HG03571 (cell line): ENCODE measurements at regions not wholly inside any gene's neighbourhood (a gene's known extent, or its start where the extent isn't known, plus 50 kb on each side); places are given as distances from the start of the nearest gene placed in this dataset.
"Not testable (repeated sequence)": the region's sequence is repeated elsewhere in the genome, so short reads cannot be mapped to it uniquely, and the experiment has no call there.

Experiments used
- ATAC-seq: cut with Tn5 transposase; IDR thresholded peaks from one replicate; pipeline ENCODE4 v1.9.1; 2021; ENCODE audit not compliant: unreplicated experiment

DNA sequence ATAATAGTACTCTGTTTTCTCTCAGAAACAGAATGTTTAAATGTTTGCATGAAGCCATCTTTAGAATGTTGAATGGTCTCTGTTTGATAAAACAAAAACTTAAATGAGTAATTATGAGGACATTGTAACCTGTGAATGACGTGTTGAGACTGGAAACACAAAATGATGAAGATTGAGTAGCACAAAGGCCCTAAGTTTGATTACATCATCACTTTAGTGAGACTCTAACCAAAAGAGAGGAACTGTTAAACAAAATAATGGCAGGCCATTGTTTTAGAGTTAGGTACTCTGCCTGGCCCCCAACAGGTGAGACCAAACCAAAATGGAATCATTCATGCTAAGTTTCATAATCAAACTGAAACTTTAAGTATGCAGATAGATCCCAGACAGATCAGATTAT is 1561.7 kb upstream of the SLC39A10 start:
- ATAC-seq = no peak

DNA sequence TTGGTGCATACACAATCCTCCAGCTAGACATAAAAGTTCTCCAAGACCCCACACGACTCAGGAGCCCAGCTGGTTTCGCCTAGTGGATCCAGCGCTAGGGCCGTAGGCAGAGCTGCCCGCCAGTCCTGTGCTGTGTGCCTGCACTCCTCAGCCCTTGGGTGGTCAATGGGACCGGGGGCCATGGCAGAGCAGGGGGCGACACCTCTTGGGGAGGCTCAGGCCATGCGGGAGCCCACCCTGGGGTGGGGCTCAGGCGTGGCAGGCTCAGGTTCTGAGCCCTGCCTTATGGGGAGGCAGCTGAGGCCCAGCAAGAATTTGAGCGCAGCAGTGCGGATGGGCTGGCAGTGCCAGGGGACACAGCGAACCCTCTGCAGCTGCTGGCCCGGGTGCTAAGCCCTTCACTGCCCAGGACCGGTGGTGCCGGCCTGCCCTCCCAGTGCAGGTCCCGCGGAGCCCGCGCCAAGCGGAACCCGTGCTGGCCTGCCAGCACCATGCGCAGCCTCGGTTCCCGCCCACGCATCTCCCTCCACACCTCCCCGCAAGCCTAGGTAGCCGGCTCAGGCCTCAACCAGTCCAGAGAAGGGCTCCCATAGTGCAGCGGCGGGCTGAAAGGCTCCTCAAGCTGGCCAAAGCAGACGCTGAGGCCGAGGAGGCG is 1566.6 kb upstream of the SLC39A10 start:
- no peak for ATAC-seq

GRCh38 chr2:194087089-194087958 is 1569.7 kb upstream of the SLC39A10 start:
- no peak for ATAC-seq

DNA sequence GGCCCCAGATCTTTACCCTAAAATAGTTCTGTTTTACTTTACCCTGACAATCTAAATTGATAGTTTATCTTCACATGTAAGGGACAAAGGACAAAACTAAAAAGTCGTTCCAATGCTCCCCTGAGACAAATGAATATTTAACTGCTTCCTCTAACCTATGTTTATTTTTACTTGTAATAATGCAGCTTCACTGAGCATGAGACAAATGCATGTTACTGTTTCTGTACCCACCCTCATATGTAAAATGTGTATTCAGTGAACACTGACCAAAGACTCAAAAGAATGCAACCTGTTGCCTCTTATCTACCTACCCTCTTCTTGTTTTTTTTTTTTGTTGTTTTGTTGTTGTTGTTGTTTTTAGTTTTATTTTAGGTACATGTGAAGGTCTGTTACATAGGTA is 1570.9 kb upstream of the SLC39A10 start:
- ATAC-seq = no peak

GRCh38 chr2:194079989-194080388 is 1577.0 kb upstream of the SLC39A10 start:
- ATAC-seq = no peak

- no peak for ATAC-seq
Measured at GRCh38 chr2:194077366-194077765, 1579.7 kb upstream of the SLC39A10 start.

DNA sequence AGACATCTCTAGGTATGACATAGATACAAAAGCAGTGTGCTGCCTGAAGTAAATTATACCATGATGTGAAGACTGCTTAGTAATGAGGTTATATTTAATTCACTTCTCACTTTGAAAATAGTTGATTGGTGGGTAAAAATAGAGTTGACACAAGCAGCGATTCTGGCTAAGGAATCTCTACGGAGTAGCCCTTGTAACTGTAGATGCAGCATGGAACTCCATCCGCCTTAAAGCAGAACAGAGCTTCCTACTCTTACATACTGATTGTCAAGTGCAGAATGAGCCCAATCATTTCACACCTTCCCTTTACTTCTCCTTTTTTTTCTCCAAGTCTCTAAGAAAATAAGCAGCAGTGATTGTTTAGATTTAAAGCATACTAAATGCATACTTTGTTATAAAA is 1594.6 kb upstream of the SLC39A10 start:
- ATAC-seq = no peak

- no peak for ATAC-seq
Measured at GRCh38 chr2:194060269-194060668, 1596.8 kb upstream of the SLC39A10 start.

DNA sequence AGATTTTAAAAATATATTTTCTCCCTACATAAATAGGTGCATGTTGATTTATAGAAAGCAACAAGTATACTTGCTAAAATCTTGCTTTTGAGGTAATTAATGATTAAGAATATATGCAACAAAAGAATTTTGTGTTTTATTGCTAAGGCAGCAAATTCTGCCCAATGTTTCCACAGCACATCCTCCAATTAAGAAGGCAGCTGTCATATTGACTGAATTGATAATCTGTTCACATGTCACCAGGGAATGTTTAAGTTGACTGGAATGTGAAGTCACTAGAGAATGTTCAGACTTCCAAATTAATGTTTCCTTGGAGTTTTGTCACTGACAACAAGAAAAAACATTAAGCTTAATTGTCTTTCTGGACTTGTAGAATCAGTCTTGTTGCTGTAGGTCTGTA is 1602.7 kb upstream of the SLC39A10 start:
- ATAC-seq = no peak

GRCh38 chr2:194044321-194044720 is 1612.7 kb upstream of the SLC39A10 start:
- no peak for ATAC-seq

DNA sequence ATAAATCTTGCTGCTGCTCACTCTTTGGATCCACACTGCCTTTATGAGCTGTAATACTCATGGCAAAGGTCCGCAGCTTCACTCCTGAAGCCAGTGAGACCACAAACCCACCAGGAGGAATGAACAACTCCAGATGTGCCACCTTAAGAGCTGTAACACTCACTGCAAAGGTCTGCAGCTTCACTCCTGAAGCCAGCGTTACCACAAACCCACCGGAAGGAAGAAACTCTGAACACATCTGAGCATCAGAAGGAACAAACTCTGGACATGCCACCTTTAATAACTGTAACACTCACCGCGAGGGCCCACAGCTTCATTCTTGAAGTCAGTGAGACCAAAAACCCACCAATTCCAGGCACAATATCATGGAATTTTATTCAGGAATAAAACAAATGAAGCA is 1635.9 kb upstream of the SLC39A10 start:
- not testable (repeated sequence) for ATAC-seq

GRCh38 chr2:194020155-194020554 is 1636.9 kb upstream of the SLC39A10 start:
- ATAC-seq = no peak

DNA sequence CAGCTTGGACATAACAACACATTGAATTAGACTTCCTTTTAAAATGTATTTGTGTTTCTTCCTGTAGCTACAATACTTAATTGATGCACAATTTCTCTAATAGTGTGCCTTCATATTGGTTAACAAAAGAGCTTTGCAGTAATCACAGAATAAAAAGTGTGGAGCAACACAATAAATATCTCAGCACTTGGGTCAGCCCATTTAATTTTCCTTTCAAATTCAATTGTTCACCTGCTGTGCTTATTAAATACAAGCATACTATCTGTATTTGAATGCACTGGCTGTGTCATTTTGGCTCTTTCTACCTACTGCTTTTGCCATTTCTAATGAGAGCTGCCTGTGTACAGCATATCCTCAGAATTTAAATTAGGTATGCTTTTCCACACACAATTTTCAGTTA is 1641.3 kb upstream of the SLC39A10 start:
- no peak for ATAC-seq

DNA sequence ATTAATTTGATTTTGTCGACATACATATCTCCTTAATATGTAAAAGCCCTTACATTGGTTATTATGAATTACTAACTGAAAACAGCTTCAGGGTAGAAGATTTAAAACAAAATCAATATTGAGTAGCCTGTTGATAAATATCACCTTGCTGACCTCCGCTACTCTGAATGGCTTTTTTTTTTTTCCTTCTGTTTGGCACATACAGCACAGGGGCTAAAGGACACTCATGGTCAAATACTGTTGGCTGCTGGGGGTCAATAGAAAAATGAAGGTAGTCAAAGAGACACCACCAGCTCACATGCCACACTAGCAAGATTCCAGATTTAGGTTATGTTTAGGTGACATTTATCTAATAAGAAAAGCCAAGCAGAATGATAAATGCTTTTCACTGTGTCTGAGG is 1642.4 kb upstream of the SLC39A10 start:
- ATAC-seq = no peak

DNA sequence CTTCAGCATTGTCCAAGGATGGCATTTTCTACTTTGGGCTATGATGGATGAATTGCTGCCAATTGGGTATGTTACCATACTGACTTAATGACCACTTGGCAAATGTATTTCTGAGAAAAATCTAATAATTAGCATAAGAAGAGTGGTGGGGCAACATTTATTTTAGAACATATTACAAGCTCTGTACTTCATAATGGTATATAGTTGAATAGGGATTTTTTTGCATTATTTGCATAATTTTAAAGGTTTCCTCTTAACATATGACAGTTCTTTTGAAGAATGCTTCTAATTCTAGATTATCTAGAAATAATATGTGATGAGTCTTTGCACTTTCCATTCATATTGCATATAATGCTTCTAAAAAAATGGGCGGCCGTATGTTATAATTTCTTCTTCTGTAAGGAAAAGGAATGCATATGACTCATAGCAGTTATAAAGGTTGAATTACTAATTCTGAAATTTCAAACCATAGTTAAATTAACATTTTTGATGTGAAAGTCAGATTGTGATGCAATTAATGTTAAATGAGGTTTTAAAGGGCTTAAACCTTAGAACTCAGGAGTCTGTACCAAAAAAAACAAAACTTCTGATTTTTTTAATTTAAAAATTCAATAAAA is 1652.3 kb upstream of the SLC39A10 start:
- no peak for ATAC-seq

DNA sequence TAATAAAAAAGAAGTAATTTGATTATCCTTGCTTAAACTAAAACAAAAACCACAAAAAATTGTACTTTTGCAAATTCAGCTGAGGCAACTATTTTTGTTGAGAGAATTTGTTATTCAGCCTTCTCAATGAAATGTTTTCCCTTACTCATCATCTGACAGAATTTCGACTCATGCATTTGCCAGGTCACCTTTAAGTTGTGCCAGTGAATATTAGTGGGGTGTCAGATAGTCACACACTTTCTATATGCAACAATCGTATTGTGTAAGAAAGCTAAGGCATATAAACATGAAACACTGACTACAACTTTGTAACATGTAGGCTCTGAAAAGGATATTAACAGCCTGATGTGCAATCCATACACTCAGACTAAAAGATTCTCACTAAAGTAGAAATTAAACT is 1653.1 kb upstream of the SLC39A10 start:
- ATAC-seq = no peak

GRCh38 chr2:194002699-194003368 is 1654.2 kb upstream of the SLC39A10 start:
- no peak for ATAC-seq

DNA sequence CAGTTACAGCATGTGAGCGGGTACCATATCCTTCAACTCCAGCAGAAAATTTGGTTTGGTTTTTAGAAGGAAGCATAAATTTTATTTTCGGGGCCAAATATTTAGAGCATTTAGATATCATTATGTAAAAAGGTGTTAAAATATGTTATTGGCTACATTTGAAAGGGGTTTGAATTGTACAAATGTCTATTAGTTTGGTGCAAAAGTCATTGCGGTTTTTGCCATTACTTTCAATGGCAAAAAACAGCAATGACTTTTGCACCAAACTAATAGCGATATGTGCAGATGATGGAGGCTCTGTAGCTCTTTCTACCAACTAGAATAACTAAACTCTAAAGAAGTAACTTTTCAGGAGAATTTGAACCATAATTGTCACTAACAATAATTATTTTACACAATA is 1666.2 kb upstream of the SLC39A10 start:
- ATAC-seq = no peak

DNA sequence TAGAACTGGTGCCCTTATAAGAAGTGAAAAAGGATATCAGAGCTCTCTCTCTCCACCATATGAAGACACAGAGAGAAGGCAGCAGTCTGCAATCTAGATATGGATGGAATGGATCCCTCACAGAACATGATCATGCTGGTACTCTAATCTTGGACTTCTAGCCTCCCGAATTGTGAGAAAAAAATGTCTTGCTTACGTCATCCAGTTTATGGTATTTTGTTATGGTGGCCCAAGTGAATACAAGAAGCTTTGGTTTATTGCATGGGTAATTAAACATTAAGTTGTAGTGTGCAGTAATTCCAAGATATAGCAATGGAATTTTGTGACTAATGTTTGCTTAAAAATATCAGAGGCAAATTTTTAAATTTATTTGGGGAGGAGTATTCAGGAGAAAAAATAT is 1667.4 kb upstream of the SLC39A10 start:
- ATAC-seq = no peak

DNA sequence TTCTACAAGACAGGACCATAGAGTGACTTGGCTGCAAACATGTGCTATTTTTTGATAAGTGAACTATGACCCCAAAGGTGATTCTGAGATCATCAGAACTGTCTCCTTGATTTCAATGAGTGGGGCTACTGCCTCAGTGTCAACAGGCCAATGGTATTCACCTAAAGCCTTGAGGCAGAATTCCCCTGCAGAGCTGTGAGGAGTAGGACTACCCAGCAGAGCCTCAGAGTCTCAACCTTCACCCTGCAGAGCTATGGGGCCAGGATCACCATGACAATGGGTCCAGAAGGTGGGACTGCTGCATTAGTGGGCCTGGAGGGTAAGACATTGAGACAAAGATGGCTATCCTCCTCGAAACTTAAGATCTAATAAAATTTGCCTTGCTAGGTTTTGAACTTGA is 1668.2 kb upstream of the SLC39A10 start:
- ATAC-seq = no peak

GRCh38 chr2:193985272-193985671 is 1671.8 kb upstream of the SLC39A10 start:
- ATAC-seq = no peak

DNA sequence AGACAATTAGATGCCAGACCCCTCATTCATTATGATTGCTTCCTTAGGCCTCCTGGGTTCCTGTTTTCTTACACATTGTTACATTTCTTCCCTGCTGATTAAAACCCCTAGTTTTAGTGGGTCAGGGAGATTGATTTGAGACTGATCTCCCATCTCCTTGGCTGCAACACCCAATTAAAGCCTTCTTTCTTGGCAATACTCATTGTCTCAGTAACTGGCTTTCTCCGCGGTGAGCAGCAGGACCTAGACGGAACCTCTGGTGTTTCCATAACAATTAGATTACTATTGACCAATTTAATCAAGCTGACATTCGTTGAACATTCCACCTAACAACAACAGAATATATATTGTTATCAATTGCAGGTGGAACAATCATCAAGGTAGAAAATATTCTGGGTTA is 1676.4 kb upstream of the SLC39A10 start:
- ATAC-seq = no peak
